Tibial nerve (tissue), 3 donors: ENCODE measurements at regions not wholly inside any gene's neighbourhood (a gene's known extent, or its start where the extent isn't known, plus 50 kb on each side); places are given as distances from the start of the nearest gene placed in this dataset.

Experiments
- POLR2A ChIP-seq, 2 donors: fragments of 450-650 bp; IDR thresholded peaks; one replicate each; pipeline ENCODE4 v1.6.1; 2017; ENCODE audit warnings: antibody characterized with exemption in 2 of 2, mild to moderate bottlenecking in 2 of 2, moderate library complexity in 2 of 2
- TF ChIP-seq, protein P1 (sequence below), 5 experiments: fragments of 200-600 bp in 3 of 5; fragments of 450-650 bp in 2 of 5; sonication (generic) in 3 of 5; IDR thresholded peaks; one replicate each; pipeline ENCODE4 v1.5.1; 2016 to 2019; ENCODE audit warnings: antibody characterized with exemption in 5 of 5, mild to moderate bottlenecking in 3 of 5, moderate library complexity in 2 of 5

DNA sequence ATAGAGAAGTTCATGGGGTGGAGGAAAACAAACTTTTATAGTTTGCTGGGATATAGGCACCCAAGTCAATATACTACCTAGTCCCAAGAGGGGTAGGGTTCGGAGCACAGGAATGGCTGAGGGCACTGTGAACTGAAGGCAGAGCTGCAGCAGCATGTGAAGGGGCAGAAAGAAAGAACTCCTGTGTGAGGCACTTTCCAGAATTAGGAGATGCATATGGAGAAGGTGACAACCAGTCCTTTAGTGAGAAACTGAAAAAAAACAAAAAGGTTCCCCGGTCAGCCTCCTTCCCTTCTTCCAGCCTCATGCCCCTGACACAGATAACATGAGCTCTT is 429.1 kb downstream of the DSC3 start:
- TF ChIP-seq, protein P1, sequence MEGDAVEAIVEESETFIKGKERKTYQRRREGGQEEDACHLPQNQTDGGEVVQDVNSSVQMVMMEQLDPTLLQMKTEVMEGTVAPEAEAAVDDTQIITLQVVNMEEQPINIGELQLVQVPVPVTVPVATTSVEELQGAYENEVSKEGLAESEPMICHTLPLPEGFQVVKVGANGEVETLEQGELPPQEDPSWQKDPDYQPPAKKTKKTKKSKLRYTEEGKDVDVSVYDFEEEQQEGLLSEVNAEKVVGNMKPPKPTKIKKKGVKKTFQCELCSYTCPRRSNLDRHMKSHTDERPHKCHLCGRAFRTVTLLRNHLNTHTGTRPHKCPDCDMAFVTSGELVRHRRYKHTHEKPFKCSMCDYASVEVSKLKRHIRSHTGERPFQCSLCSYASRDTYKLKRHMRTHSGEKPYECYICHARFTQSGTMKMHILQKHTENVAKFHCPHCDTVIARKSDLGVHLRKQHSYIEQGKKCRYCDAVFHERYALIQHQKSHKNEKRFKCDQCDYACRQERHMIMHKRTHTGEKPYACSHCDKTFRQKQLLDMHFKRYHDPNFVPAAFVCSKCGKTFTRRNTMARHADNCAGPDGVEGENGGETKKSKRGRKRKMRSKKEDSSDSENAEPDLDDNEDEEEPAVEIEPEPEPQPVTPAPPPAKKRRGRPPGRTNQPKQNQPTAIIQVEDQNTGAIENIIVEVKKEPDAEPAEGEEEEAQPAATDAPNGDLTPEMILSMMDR (IDR thresholded peaks at IDR 0.05): no peak
- no peak for TF ChIP-seq POLR2A (IDR thresholded peaks at IDR 0.05)
